ENCODE measurements at regions not wholly inside any gene's neighbourhood (a gene's known extent, or its start where the extent isn't known, plus 50 kb on each side); places are given as distances from the start of the nearest gene placed in this dataset.
"Not testable (repeated sequence)": the region's sequence is repeated elsewhere in the genome, so short reads cannot be mapped to it uniquely, and the experiment has no call there.

- TF ChIP-seq JUND (IDR thresholded peaks at IDR 0.05; ENCODE audit: low read depth) = no peak
- in situ Hi-C loops (cut with HindIII; ENCODE audit: low pct_unique_long_range_greater_than_20kb, low sequenced_read_pairs) = no loop called here
- DNase-seq (ENCODE audit: low read depth in 1 of 2, low spot score in 1 of 2) = no peak
These were observed 188.9 kb upstream of the ATP10A start for GRCh38 chr15:26051761-26052675.

GRCh38 chr15:26050984-26051383, 187.9 kb upstream of the ATP10A start:
- in situ Hi-C loops (cut with HindIII; ENCODE audit: low pct_unique_long_range_greater_than_20kb, low sequenced_read_pairs) = no loop called here
- TF ChIP-seq JUND (IDR thresholded peaks at IDR 0.05; ENCODE audit: low read depth) = no peak
- no peak for DNase-seq (ENCODE audit: low read depth in 1 of 2, low spot score in 1 of 2)

GRCh38 chr15:26049900-26050657, 187.0 kb upstream of the ATP10A start:
- in situ Hi-C loops (cut with HindIII; ENCODE audit: low pct_unique_long_range_greater_than_20kb, low sequenced_read_pairs) = no loop called here
- peak in 1 of 2 experiments; percentile 15 for DNase-seq (ENCODE audit: low read depth in 1 of 2, low spot score in 1 of 2)
- TF ChIP-seq JUND (IDR thresholded peaks at IDR 0.05; ENCODE audit: low read depth) = no peak

- DNase-seq (ENCODE audit: low read depth in 1 of 2, low spot score in 1 of 2) = no peak
- in situ Hi-C loops (cut with HindIII; ENCODE audit: low pct_unique_long_range_greater_than_20kb, low sequenced_read_pairs) = no loop called here
- no peak for TF ChIP-seq JUND (IDR thresholded peaks at IDR 0.05; ENCODE audit: low read depth)
These were observed 185.5 kb upstream of the ATP10A start for GRCh38 chr15:26048669-26049068.

- in situ Hi-C loops (cut with HindIII; ENCODE audit: low pct_unique_long_range_greater_than_20kb, low sequenced_read_pairs) = no loop called here
- no peak for TF ChIP-seq JUND (IDR thresholded peaks at IDR 0.05; ENCODE audit: low read depth)
- DNase-seq (ENCODE audit: low read depth in 1 of 2, low spot score in 1 of 2) = no peak
These were observed 182.4 kb upstream of the ATP10A start for GRCh38 chr15:26045516-26045915.

GRCh38 chr15:26043018-26043417, 179.9 kb upstream of the ATP10A start:
- TF ChIP-seq JUND (IDR thresholded peaks at IDR 0.05; ENCODE audit: low read depth) = no peak
- no peak for DNase-seq (ENCODE audit: low read depth in 1 of 2, low spot score in 1 of 2)
- in situ Hi-C loops (cut with HindIII; ENCODE audit: low pct_unique_long_range_greater_than_20kb, low sequenced_read_pairs) = no loop called here

GRCh38 chr15:26038693-26039092, 175.6 kb upstream of the ATP10A start:
- no peak for TF ChIP-seq JUND (IDR thresholded peaks at IDR 0.05; ENCODE audit: low read depth)
- DNase-seq (ENCODE audit: low read depth in 1 of 2, low spot score in 1 of 2) = no peak
- in situ Hi-C loops (cut with HindIII; ENCODE audit: low pct_unique_long_range_greater_than_20kb, low sequenced_read_pairs) = no loop called here

GRCh38 chr15:26037369-26037768, 174.2 kb upstream of the ATP10A start:
- in situ Hi-C loops (cut with HindIII; ENCODE audit: low pct_unique_long_range_greater_than_20kb, low sequenced_read_pairs) = no loop called here
- TF ChIP-seq JUND (IDR thresholded peaks at IDR 0.05; ENCODE audit: low read depth) = no peak
- no peak for DNase-seq (ENCODE audit: low read depth in 1 of 2, low spot score in 1 of 2)

GRCh38 chr15:26033493-26033892, 170.4 kb upstream of the ATP10A start:
- in situ Hi-C loops (cut with HindIII; ENCODE audit: low pct_unique_long_range_greater_than_20kb, low sequenced_read_pairs) = no loop called here
- no peak for DNase-seq (ENCODE audit: low read depth in 1 of 2, low spot score in 1 of 2)
- no peak for TF ChIP-seq JUND (IDR thresholded peaks at IDR 0.05; ENCODE audit: low read depth)

GRCh38 chr15:26032162-26032846, 169.2 kb upstream of the ATP10A start:
- no peak for DNase-seq (ENCODE audit: low read depth in 1 of 2, low spot score in 1 of 2)
- in situ Hi-C loops (cut with HindIII; ENCODE audit: low pct_unique_long_range_greater_than_20kb, low sequenced_read_pairs) = no loop called here
- TF ChIP-seq JUND (IDR thresholded peaks at IDR 0.05; ENCODE audit: low read depth) = no peak

GRCh38 chr15:26029586-26029985, 166.5 kb upstream of the ATP10A start:
- in situ Hi-C loops (cut with HindIII; ENCODE audit: low pct_unique_long_range_greater_than_20kb, low sequenced_read_pairs); DNase-seq (ENCODE audit: low read depth in 1 of 2, low spot score in 1 of 2): not testable (repeated sequence)

- no peak for TF ChIP-seq JUND (IDR thresholded peaks at IDR 0.05; ENCODE audit: low read depth)
- in situ Hi-C loops (cut with HindIII; ENCODE audit: low pct_unique_long_range_greater_than_20kb, low sequenced_read_pairs) = no loop called here
- DNase-seq (ENCODE audit: low read depth in 1 of 2, low spot score in 1 of 2) = no peak
These were observed 166.0 kb upstream of the ATP10A start for GRCh38 chr15:26029146-26029545.
